ENCODE measurements at regions not wholly inside any gene's neighbourhood (a gene's known extent, or its start where the extent isn't known, plus 50 kb on each side); places are given as distances from the start of the nearest gene placed in this dataset.

GRCh38 chr12:87923361-87923760 is 105.8 kb downstream of the C12orf50 start:
- Histone ChIP-seq H3K23ac (ENCODE audit: insufficient read length, low read depth, low read length) (no peak overlapping the region), H3K4me2 (ENCODE audit: insufficient read depth, insufficient read length, low read length) (no peak overlapping the region), H3T11ph (ENCODE audit: low read length) (no peak overlapping the region), H2AFZ (ENCODE audit: low read length) (no peak overlapping the region), H3K56ac (ENCODE audit: insufficient read length, low read depth, low read length) (no peak overlapping the region), H4K20me1 (ENCODE audit: control insufficient read depth, insufficient read depth, insufficient read length) (no peaks in the 10 kb centered on the region), H4K8ac (replicated peaks; ENCODE audit: insufficient read length, low read depth, low read length) (no peak overlapping the region), H3K18ac (ENCODE audit: insufficient read length, low read depth, low read length) (no peak overlapping the region), H3K9me3 (ENCODE audit: control insufficient read depth, low read depth, low read length) (no peaks in the 10 kb centered on the region), H2BK120ac (ENCODE audit: low read depth, low read length, poor library complexity, severe bottlenecking) (no peak overlapping the region), H3K9ac (ENCODE audit: extremely low read depth, insufficient read length, low read length) (no peak overlapping the region), H2BK12ac (ENCODE audit: insufficient read length, low read depth, low read length) (no peak overlapping the region), H3K79me1 (ENCODE audit: insufficient read depth, low read depth, low read length, poor library complexity, severe bottlenecking) (no peaks in the 10 kb centered on the region), H2BK15ac (ENCODE audit: low read depth, low read length) (no peak overlapping the region), H4K5ac (ENCODE audit: insufficient read length, low read depth, low read length) (no peak overlapping the region), H2BK20ac (ENCODE audit: low read depth, low read length, poor library complexity, severe bottlenecking) (no peak overlapping the region), H3K23me2 (ENCODE audit: insufficient read length, low read depth, low read length, poor library complexity, severe bottlenecking) (no peaks in the 10 kb centered on the region), H2AK5ac (ENCODE audit: insufficient read length, low read length) (no peak overlapping the region), H3K27ac (ENCODE audit: insufficient read length, low read depth, low read length) (no peak overlapping the region), H3K4ac (ENCODE audit: low read depth, low read length) (no peak overlapping the region), H4K91ac (ENCODE audit: insufficient read length, low read depth, low read length) (no peak overlapping the region), H3K27me3 (ENCODE audit: insufficient read depth, low read length) (no peaks in the 10 kb centered on the region; the same call in 1 of the 2 replicates), H2BK5ac (ENCODE audit: insufficient read length, low read length) (no peak overlapping the region), H3K79me2 (ENCODE audit: insufficient read depth, low read length) (no peaks in the 10 kb centered on the region), H3K14ac (ENCODE audit: insufficient read depth, low read length) (no peak overlapping the region), H3K4me1 (ENCODE audit: insufficient read depth, low read length) (no peaks in the 10 kb centered on the region)
- DNase-seq = no peak
- Mint-ChIP-seq H3K4me3 (no peak overlapping the region), H3K36me3 (ENCODE audit: insufficient read depth in 1 of 3, low read depth in 3 of 3) (no peaks in the 10 kb centered on the region), H3K4me1 (no peaks in the 10 kb centered on the region), H3K27me3 (ENCODE audit: low read depth) (no peaks in the 10 kb centered on the region), H3K9me3 (no peaks in the 10 kb centered on the region), H3K27ac (no peak overlapping the region)
- TF ChIP-seq CTCF (conservative IDR thresholded peaks at IDR 0.05) = no peak
- no CpG with 5 or more reads among the region's 3 CpGs for WGBS (ENCODE audit: extremely low coverage, insufficient read length, low lambda C conversion rate)
